22Rv1 (cell line): ENCODE measurements at regions not wholly inside any gene's neighbourhood (a gene's known extent, or its start where the extent isn't known, plus 50 kb on each side); places are given as distances from the start of the nearest gene placed in this dataset.

Experiments used
- CTCF ChIP-seq: fragments of 450-650 bp; IDR thresholded peaks from 2 replicates; pipeline ENCODE4 v1.5.1; 2017; ENCODE audit warnings: mild to moderate bottlenecking
- ZFX ChIP-seq: fragments of 450-650 bp; IDR thresholded peaks from 2 replicates; pipeline ENCODE4 v1.6.1; 2017; ENCODE audit warnings: antibody characterized with exemption, borderline replicate concordance

GRCh38 chr2:138187221-138187620 is 222.9 kb downstream of the HNMT start:
- TF ChIP-seq CTCF (no peak), ZFX (no peak)
